ENCODE measurements at regions not wholly inside any gene's neighbourhood (a gene's known extent, or its start where the extent isn't known, plus 50 kb on each side); places are given as distances from the start of the nearest gene placed in this dataset.

DNA sequence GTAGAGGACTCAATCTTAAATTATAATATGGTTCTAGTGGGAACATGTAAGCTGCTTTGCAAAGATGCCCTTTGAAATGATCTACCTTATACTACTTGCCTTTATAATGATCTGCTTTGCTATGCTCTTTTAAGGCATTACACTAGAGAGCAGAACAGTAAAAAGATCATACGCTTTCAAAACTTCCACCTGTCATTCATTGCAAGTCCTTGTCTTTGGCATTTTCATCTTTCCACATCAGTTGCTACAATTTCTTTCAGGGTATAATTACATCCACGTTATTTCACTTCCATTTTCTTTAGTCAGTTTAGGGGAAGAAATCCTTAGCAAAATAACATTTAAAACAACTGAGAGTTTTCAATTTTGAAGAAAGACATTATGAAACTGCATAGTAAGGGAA lies 80.3 kb downstream of the ACTBL2 start:
- TF ChIP-seq, protein P1, sequence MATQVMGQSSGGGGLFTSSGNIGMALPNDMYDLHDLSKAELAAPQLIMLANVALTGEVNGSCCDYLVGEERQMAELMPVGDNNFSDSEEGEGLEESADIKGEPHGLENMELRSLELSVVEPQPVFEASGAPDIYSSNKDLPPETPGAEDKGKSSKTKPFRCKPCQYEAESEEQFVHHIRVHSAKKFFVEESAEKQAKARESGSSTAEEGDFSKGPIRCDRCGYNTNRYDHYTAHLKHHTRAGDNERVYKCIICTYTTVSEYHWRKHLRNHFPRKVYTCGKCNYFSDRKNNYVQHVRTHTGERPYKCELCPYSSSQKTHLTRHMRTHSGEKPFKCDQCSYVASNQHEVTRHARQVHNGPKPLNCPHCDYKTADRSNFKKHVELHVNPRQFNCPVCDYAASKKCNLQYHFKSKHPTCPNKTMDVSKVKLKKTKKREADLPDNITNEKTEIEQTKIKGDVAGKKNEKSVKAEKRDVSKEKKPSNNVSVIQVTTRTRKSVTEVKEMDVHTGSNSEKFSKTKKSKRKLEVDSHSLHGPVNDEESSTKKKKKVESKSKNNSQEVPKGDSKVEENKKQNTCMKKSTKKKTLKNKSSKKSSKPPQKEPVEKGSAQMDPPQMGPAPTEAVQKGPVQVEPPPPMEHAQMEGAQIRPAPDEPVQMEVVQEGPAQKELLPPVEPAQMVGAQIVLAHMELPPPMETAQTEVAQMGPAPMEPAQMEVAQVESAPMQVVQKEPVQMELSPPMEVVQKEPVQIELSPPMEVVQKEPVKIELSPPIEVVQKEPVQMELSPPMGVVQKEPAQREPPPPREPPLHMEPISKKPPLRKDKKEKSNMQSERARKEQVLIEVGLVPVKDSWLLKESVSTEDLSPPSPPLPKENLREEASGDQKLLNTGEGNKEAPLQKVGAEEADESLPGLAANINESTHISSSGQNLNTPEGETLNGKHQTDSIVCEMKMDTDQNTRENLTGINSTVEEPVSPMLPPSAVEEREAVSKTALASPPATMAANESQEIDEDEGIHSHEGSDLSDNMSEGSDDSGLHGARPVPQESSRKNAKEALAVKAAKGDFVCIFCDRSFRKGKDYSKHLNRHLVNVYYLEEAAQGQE (tag by site-specific recombination; IDR thresholded peaks at IDR 0.05) = no peak
- TF ChIP-seq PRDM1 (tag by site-specific recombination; IDR thresholded peaks at IDR 0.05) (no peak), RBAK (tag by site-specific recombination; IDR thresholded peaks at IDR 0.05) (no peak), ZNF561 (tag by site-specific recombination; IDR thresholded peaks at IDR 0.05; ENCODE audit: borderline replicate concordance) (no peak), MEIS1 (CRISPR knock-in tag; IDR thresholded peaks at IDR 0.05; ENCODE audit: borderline replicate concordance) (no peak), ZNF510 (tag by site-specific recombination; IDR thresholded peaks at IDR 0.05; ENCODE audit: insufficient replicate concordance) (no peak), ZNF274 (IDR thresholded peaks at IDR 0.05; ENCODE audit: low read length) (no peak), ZNF274 (tag by site-specific recombination; IDR thresholded peaks at IDR 0.05; ENCODE audit: borderline replicate concordance) (no peak)
- TF ChIP-seq, protein P2, sequence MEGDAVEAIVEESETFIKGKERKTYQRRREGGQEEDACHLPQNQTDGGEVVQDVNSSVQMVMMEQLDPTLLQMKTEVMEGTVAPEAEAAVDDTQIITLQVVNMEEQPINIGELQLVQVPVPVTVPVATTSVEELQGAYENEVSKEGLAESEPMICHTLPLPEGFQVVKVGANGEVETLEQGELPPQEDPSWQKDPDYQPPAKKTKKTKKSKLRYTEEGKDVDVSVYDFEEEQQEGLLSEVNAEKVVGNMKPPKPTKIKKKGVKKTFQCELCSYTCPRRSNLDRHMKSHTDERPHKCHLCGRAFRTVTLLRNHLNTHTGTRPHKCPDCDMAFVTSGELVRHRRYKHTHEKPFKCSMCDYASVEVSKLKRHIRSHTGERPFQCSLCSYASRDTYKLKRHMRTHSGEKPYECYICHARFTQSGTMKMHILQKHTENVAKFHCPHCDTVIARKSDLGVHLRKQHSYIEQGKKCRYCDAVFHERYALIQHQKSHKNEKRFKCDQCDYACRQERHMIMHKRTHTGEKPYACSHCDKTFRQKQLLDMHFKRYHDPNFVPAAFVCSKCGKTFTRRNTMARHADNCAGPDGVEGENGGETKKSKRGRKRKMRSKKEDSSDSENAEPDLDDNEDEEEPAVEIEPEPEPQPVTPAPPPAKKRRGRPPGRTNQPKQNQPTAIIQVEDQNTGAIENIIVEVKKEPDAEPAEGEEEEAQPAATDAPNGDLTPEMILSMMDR (tag by site-specific recombination; IDR thresholded peaks at IDR 0.05) = no peak
- TF ChIP-seq, protein P3, sequence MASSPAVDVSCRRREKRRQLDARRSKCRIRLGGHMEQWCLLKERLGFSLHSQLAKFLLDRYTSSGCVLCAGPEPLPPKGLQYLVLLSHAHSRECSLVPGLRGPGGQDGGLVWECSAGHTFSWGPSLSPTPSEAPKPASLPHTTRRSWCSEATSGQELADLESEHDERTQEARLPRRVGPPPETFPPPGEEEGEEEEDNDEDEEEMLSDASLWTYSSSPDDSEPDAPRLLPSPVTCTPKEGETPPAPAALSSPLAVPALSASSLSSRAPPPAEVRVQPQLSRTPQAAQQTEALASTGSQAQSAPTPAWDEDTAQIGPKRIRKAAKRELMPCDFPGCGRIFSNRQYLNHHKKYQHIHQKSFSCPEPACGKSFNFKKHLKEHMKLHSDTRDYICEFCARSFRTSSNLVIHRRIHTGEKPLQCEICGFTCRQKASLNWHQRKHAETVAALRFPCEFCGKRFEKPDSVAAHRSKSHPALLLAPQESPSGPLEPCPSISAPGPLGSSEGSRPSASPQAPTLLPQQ (tag by site-specific recombination; IDR thresholded peaks at IDR 0.05) = no peak
- TF ChIP-seq, protein P4, sequence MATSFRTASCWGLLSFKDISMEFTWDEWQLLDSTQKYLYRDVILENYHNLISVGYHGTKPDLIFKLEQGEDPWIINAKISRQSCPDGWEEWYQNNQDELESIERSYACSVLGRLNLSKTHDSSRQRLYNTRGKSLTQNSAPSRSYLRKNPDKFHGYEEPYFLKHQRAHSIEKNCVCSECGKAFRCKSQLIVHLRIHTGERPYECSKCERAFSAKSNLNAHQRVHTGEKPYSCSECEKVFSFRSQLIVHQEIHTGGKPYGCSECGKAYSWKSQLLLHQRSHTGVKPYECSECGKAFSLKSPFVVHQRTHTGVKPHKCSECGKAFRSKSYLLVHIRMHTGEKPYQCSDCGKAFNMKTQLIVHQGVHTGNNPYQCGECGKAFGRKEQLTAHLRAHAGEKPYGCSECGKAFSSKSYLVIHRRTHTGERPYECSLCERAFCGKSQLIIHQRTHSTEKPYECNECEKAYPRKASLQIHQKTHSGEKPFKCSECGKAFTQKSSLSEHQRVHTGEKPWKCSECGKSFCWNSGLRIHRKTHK (tag by site-specific recombination; IDR thresholded peaks at IDR 0.05) = no peak
- TF ChIP-seq, protein P5, sequence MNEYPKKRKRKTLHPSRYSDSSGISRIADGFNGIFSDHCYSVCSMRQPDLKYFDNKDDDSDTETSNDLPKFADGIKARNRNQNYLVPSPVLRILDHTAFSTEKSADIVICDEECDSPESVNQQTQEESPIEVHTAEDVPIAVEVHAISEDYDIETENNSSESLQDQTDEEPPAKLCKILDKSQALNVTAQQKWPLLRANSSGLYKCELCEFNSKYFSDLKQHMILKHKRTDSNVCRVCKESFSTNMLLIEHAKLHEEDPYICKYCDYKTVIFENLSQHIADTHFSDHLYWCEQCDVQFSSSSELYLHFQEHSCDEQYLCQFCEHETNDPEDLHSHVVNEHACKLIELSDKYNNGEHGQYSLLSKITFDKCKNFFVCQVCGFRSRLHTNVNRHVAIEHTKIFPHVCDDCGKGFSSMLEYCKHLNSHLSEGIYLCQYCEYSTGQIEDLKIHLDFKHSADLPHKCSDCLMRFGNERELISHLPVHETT (tag by site-specific recombination; IDR thresholded peaks at IDR 0.05) = no peak
